ENCODE measurements at regions not wholly inside any gene's neighbourhood (a gene's known extent, or its start where the extent isn't known, plus 50 kb on each side); places are given as distances from the start of the nearest gene placed in this dataset.

DNA sequence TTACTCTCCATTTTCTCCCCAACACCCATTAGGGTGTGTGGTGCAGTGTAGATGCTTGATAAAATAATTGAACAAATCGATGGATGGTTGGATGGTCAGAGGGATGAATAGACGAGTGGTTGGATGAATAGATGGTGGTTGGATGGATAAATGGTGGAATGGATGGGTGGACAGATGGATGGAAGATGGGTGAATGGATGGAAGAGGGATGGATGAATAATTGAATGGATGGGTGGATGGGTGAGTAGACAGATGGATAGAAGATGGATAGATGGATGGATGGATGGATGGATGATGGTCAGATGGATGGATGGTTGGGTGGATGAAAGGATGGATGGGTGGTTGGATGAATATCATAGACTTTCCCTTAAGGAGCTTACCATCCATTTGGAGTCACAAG, 95.0 kb upstream of the BOD1 start (continued):
- TF ChIP-seq KLF15 (CRISPR knock-in tag; IDR thresholded peaks at IDR 0.05; ENCODE audit: borderline replicate concordance) (no peak), RELA (CRISPR knock-in tag; IDR thresholded peaks at IDR 0.05) (no peak), NRL (CRISPR knock-in tag; IDR thresholded peaks at IDR 0.05; ENCODE audit: borderline replicate concordance) (no peak), REPIN1 (CRISPR knock-in tag; IDR thresholded peaks at IDR 0.05; ENCODE audit: borderline replicate concordance, low read depth) (no peak), ZNF839 (CRISPR knock-in tag; IDR thresholded peaks at IDR 0.05; ENCODE audit: borderline replicate concordance) (no peak), ZNF274 (CRISPR knock-in tag; IDR thresholded peaks at IDR 0.05) (no peak), ZNF430 (CRISPR knock-in tag; IDR thresholded peaks at IDR 0.05) (no peak), CBX2 (IDR thresholded peaks at IDR 0.05; ENCODE audit: low read depth, low read length) (no peak), CBX2 (CRISPR knock-in tag; IDR thresholded peaks at IDR 0.05; ENCODE audit: low read depth) (no peak), RCOR2 (CRISPR knock-in tag; IDR thresholded peaks at IDR 0.05) (no peak)
- TF ChIP-seq, protein P1, sequence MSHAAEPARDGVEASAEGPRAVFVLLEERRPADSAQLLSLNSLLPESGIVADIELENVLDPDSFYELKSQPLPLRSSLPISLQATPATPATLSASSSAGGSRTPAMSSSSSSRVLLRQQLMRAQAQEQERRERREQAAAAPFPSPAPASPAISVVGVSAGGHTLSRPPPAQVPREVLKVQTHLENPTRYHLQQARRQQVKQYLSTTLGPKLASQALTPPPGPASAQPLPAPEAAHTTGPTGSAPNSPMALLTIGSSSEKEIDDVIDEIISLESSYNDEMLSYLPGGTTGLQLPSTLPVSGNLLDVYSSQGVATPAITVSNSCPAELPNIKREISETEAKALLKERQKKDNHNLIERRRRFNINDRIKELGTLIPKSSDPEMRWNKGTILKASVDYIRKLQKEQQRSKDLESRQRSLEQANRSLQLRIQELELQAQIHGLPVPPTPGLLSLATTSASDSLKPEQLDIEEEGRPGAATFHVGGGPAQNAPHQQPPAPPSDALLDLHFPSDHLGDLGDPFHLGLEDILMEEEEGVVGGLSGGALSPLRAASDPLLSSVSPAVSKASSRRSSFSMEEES (CRISPR knock-in tag; IDR thresholded peaks at IDR 0.05): no peak
- TF ChIP-seq, protein P2, sequence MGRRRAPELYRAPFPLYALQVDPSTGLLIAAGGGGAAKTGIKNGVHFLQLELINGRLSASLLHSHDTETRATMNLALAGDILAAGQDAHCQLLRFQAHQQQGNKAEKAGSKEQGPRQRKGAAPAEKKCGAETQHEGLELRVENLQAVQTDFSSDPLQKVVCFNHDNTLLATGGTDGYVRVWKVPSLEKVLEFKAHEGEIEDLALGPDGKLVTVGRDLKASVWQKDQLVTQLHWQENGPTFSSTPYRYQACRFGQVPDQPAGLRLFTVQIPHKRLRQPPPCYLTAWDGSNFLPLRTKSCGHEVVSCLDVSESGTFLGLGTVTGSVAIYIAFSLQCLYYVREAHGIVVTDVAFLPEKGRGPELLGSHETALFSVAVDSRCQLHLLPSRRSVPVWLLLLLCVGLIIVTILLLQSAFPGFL (CRISPR knock-in tag; IDR thresholded peaks at IDR 0.05): no peak
- TF ChIP-seq, protein P3, sequence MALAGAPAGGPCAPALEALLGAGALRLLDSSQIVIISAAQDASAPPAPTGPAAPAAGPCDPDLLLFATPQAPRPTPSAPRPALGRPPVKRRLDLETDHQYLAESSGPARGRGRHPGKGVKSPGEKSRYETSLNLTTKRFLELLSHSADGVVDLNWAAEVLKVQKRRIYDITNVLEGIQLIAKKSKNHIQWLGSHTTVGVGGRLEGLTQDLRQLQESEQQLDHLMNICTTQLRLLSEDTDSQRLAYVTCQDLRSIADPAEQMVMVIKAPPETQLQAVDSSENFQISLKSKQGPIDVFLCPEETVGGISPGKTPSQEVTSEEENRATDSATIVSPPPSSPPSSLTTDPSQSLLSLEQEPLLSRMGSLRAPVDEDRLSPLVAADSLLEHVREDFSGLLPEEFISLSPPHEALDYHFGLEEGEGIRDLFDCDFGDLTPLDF (CRISPR knock-in tag; IDR thresholded peaks at IDR 0.05): no peak
- TF ChIP-seq, protein P4, sequence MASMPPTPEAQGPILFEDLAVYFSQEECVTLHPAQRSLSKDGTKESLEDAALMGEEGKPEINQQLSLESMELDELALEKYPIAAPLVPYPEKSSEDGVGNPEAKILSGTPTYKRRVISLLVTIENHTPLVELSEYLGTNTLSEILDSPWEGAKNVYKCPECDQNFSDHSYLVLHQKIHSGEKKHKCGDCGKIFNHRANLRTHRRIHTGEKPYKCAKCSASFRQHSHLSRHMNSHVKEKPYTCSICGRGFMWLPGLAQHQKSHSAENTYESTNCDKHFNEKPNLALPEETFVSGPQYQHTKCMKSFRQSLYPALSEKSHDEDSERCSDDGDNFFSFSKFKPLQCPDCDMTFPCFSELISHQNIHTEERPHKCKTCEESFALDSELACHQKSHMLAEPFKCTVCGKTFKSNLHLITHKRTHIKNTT (CRISPR knock-in tag; IDR thresholded peaks at IDR 0.05): no peak

Data from HepG2 (cell line).